GM23338 (cell line): ENCODE measurements at regions not wholly inside any gene's neighbourhood (a gene's known extent, or its start where the extent isn't known, plus 50 kb on each side); places are given as distances from the start of the nearest gene placed in this dataset.

Experiments
- CREB1 ChIP-seq: fragments of 250-450 bp; sonication (Bioruptor Pico); IDR thresholded peaks from 2 replicates; pipeline ENCODE4 v1.5.0; 2020; ENCODE audit warnings: low read depth, mild to moderate bottlenecking, moderate library complexity
- EZH2 ChIP-seq: fragments of 200-600 bp; sonication (generic); IDR thresholded peaks from one replicate; pipeline ENCODE4 v1.8.0; 2017; ENCODE audit warnings: antibody characterized with exemption, mild to moderate bottlenecking, low read depth; ENCODE audit not compliant: unreplicated experiment
- EZH2phosphoT487 ChIP-seq: fragments of 200-600 bp; sonication (generic); IDR thresholded peaks from one replicate; pipeline ENCODE4 v1.8.1; 2018; ENCODE audit warnings: antibody characterized with exemption; ENCODE audit not compliant: unreplicated experiment
- JUNB ChIP-seq: IDR thresholded peaks from one replicate; pipeline ENCODE4 v1.6.1; 2016; ENCODE audit warnings: antibody characterized with exemption; ENCODE audit not compliant: unreplicated experiment
- NANOG ChIP-seq: IDR thresholded peaks from 2 replicates; pipeline ENCODE4 v1.6.1; 2016; ENCODE audit warnings: antibody characterized with exemption, borderline replicate concordance
- POLR2AphosphoS5 ChIP-seq: IDR thresholded peaks from 2 replicates; pipeline ENCODE4 v1.6.1; 2016; ENCODE audit warnings: antibody characterized with exemption, low read depth
- REST ChIP-seq: IDR thresholded peaks from one replicate; pipeline ENCODE4 v1.6.1; 2018; ENCODE audit warnings: antibody characterized with exemption; ENCODE audit not compliant: unreplicated experiment
- ZNF114 ChIP-seq: fragments of 250-450 bp; sonication (Bioruptor Pico); IDR thresholded peaks from 2 replicates; pipeline ENCODE4 v1.5.0; 2020; ENCODE audit warnings: mild to moderate bottlenecking, moderate library complexity
- ZNF331 ChIP-seq: fragments of 250-450 bp; sonication (Bioruptor Pico); IDR thresholded peaks from 2 replicates; pipeline ENCODE4 v1.5.0; 2020; ENCODE audit warnings: low read depth, mild to moderate bottlenecking, moderate library complexity
- ZNF462 ChIP-seq: fragments of 250-450 bp; sonication (Bioruptor Pico); IDR thresholded peaks from 2 replicates; pipeline ENCODE4 v1.5.0; 2020; ENCODE audit warnings: mild to moderate bottlenecking, moderate library complexity
- TF ChIP-seq, protein P1 (sequence below), 2 experiments: fragments of 200-600 bp in 1 of 2; sonication (generic) in 1 of 2; conservative IDR thresholded peaks; 2 replicates each; pipeline versions ENCODE4 v1.5.1 to v1.6.1; 2016 to 2017; ENCODE audit warnings: antibody characterized with exemption in 2 of 2, low read depth in 2 of 2, mild to moderate bottlenecking in 2 of 2, moderate library complexity in 1 of 2

- TF ChIP-seq POLR2AphosphoS5 (no peak), CREB1 (CRISPR knock-in tag) (no peak), EZH2 (no peak), EZH2phosphoT487 (no peak), NANOG (no peak), ZNF331 (CRISPR knock-in tag) (no peak), JUNB (no peak), REST (no peak), ZNF462 (no peak), ZNF114 (CRISPR knock-in tag) (no peak)
- TF ChIP-seq, protein P1, sequence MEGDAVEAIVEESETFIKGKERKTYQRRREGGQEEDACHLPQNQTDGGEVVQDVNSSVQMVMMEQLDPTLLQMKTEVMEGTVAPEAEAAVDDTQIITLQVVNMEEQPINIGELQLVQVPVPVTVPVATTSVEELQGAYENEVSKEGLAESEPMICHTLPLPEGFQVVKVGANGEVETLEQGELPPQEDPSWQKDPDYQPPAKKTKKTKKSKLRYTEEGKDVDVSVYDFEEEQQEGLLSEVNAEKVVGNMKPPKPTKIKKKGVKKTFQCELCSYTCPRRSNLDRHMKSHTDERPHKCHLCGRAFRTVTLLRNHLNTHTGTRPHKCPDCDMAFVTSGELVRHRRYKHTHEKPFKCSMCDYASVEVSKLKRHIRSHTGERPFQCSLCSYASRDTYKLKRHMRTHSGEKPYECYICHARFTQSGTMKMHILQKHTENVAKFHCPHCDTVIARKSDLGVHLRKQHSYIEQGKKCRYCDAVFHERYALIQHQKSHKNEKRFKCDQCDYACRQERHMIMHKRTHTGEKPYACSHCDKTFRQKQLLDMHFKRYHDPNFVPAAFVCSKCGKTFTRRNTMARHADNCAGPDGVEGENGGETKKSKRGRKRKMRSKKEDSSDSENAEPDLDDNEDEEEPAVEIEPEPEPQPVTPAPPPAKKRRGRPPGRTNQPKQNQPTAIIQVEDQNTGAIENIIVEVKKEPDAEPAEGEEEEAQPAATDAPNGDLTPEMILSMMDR (conservative IDR thresholded peaks at IDR 0.05; ENCODE audit: low read depth in 2 of 2): no peak
Measured at GRCh38 chr16:66273053-66273452, 93.4 kb upstream of the CDH5 start.
